SU-DHL-6 (cell line): ENCODE measurements at regions not wholly inside any gene's neighbourhood (a gene's known extent, or its start where the extent isn't known, plus 50 kb on each side); places are given as distances from the start of the nearest gene placed in this dataset.

Experiments used
- CTCF ChIP-seq: fragments of 200-600 bp; sonication (generic); IDR thresholded peaks from one replicate; pipeline ENCODE4 v1.5.1; 2017; ENCODE audit warnings: antibody characterized with exemption, mild to moderate bottlenecking, low read length, moderate library complexity; ENCODE audit not compliant: insufficient read depth, poor library complexity, severe bottlenecking
- EZH2phosphoT487 ChIP-seq: fragments of 200-600 bp; sonication (generic), shearing (Covaris generic); conservative IDR thresholded peaks from 2 replicates; pipeline ENCODE4 v1.6.1; 2018; ENCODE audit warnings: mild to moderate bottlenecking, antibody characterized with exemption, low read length, moderate library complexity, mixed read lengths

GRCh38 chr1:204775546-204775945 lies 90.0 kb upstream of the LRRN2 start:
- TF ChIP-seq CTCF: no peak
- no peak for TF ChIP-seq EZH2phosphoT487
